HEK293 (cell line): ENCODE measurements at regions not wholly inside any gene's neighbourhood (a gene's known extent, or its start where the extent isn't known, plus 50 kb on each side); places are given as distances from the start of the nearest gene placed in this dataset.

Experiments
- CTCF ChIA-PET: fragments of 350-600 bp; formaldehyde crosslinking; extraction: SDS; loops from one replicate; lab custom pipeline; 2021; ENCODE audit warnings: antibody characterized with exemption; lab: Yijun Ruan, JAX
- POLR2A ChIA-PET: fragments of 300-600 bp; formaldehyde crosslinking; extraction: SDS; loops from one replicate; lab custom pipeline; 2020; ENCODE audit warnings: antibody characterized with exemption, inconsistent platforms; lab: Yijun Ruan, JAX
- H3K27ac ChIP-seq: fragments of 200-500 bp; sonication (Bioruptor generic); 2 replicates; pipeline ENCODE4 v1.5.1; 2014; ENCODE audit warnings: low read depth, low read length, control low read depth, inconsistent platforms; ENCODE audit errors: extremely low read depth
- H3K36me3 ChIP-seq, 2 experiments: fragments of 200-500 bp in 1 of 2; sonication (Bioruptor generic) in 1 of 2; 1 replicate in 1 of 2; 2 replicates in 1 of 2; pipeline ENCODE4 v1.5.1; 2014 to 2017; ENCODE audit warnings: inconsistent platforms in 2 of 2, low read length in 2 of 2; ENCODE audit not compliant: control insufficient read depth in 2 of 2, insufficient read depth in 1 of 2
- H3K4me1 ChIP-seq: fragments of 200-500 bp; sonication (Bioruptor generic); 2 replicates; pipeline ENCODE4 v1.5.1; 2014; ENCODE audit warnings: mild to moderate bottlenecking, low read length, inconsistent platforms; ENCODE audit not compliant: control insufficient read depth, insufficient read depth
- H3K4me3 ChIP-seq: 2 replicates; pipeline ENCODE4 v1.5.1; 2011; ENCODE audit warnings: low read depth, mild to moderate bottlenecking, control low read depth, low read length, moderate library complexity
- H3K9me3 ChIP-seq: fragments of 200-500 bp; sonication (Bioruptor generic); 2 replicates; pipeline ENCODE4 v1.5.1; 2014; ENCODE audit warnings: low read depth, low read length, inconsistent platforms; ENCODE audit not compliant: control insufficient read depth, insufficient read depth
- IKZF3 ChIP-seq: fragments of 450-650 bp; IDR thresholded peaks from 2 replicates; pipeline ENCODE4 v1.5.0; 2018; ENCODE audit warnings: missing biosample characterization, mild to moderate bottlenecking, missing genetic modification characterization, moderate library complexity
- MEIS1 ChIP-seq: sonication (generic); formaldehyde crosslinking; IDR thresholded peaks from 2 replicates; pipeline ENCODE4 v1.8.1; 2022; ENCODE audit warnings: missing genetic modification reagents, mild to moderate bottlenecking, borderline replicate concordance
- RBAK ChIP-seq: fragments of 450-650 bp; formaldehyde crosslinking; IDR thresholded peaks from 2 replicates; pipeline ENCODE4 v1.5.1; 2016; ENCODE audit warnings: missing biosample characterization, missing genetic modification characterization
- REPIN1 ChIP-seq: fragments of 450-650 bp; formaldehyde crosslinking; IDR thresholded peaks from 2 replicates; pipeline ENCODE4 v1.5.1; 2017; ENCODE audit warnings: missing biosample characterization, missing genetic modification characterization, low read depth
- ZBTB7A ChIP-seq: fragments of 450-650 bp; formaldehyde crosslinking; IDR thresholded peaks from 2 replicates; pipeline ENCODE4 v1.5.1; 2016; ENCODE audit warnings: low read depth, missing biosample characterization, missing genetic modification characterization
- ZNF157 ChIP-seq: fragments of 450-650 bp; formaldehyde crosslinking; IDR thresholded peaks from 2 replicates; pipeline ENCODE4 v1.5.1; 2016; ENCODE audit warnings: missing biosample characterization, missing genetic modification characterization
- ZNF184 ChIP-seq: fragments of 450-650 bp; IDR thresholded peaks from 2 replicates; pipeline ENCODE4 v1.5.1; 2018; ENCODE audit warnings: missing biosample characterization, mild to moderate bottlenecking, missing genetic modification characterization
- ZNF2 ChIP-seq: fragments of 450-650 bp; formaldehyde crosslinking; IDR thresholded peaks from 2 replicates; pipeline ENCODE4 v1.5.1; 2016; ENCODE audit warnings: missing biosample characterization, missing genetic modification characterization
- ZNF23 ChIP-seq: fragments of 450-650 bp; formaldehyde crosslinking; IDR thresholded peaks from 2 replicates; pipeline ENCODE4 v1.5.1; 2016; ENCODE audit warnings: missing biosample characterization, missing genetic modification characterization, borderline replicate concordance
- ZNF239 ChIP-seq: fragments of 450-650 bp; formaldehyde crosslinking; IDR thresholded peaks from 2 replicates; pipeline ENCODE4 v1.5.1; 2016; ENCODE audit warnings: missing biosample characterization, missing genetic modification characterization
- ZNF335 ChIP-seq: fragments of 450-650 bp; formaldehyde crosslinking; conservative IDR thresholded peaks from 2 replicates; pipeline ENCODE4 v1.5.1; 2016; ENCODE audit warnings: missing biosample characterization, missing genetic modification characterization
- ZNF426 ChIP-seq: fragments of 450-650 bp; formaldehyde crosslinking; IDR thresholded peaks from 2 replicates; pipeline ENCODE4 v1.5.1; 2017; ENCODE audit warnings: missing biosample characterization, missing genetic modification characterization, mild to moderate bottlenecking, inconsistent platforms, moderate library complexity
- ZNF433 ChIP-seq: fragments of 450-650 bp; formaldehyde crosslinking; IDR thresholded peaks from 2 replicates; pipeline ENCODE4 v1.5.1; 2016; ENCODE audit warnings: missing biosample characterization, missing genetic modification characterization, low read depth
- ZNF514 ChIP-seq: fragments of 450-650 bp; formaldehyde crosslinking; IDR thresholded peaks from 2 replicates; pipeline ENCODE4 v1.5.1; 2016; ENCODE audit warnings: missing biosample characterization, missing genetic modification characterization
- ZNF529 ChIP-seq: fragments of 450-650 bp; formaldehyde crosslinking; IDR thresholded peaks from 2 replicates; pipeline ENCODE4 v1.5.1; 2017; ENCODE audit warnings: missing genetic modification characterization, missing biosample characterization; ENCODE audit not compliant: insufficient replicate concordance
- ZNF530 ChIP-seq: fragments of 450-650 bp; formaldehyde crosslinking; IDR thresholded peaks from 2 replicates; pipeline ENCODE4 v1.5.1; 2016; ENCODE audit warnings: low read depth, missing biosample characterization, missing genetic modification characterization
- ZNF610 ChIP-seq: fragments of 450-650 bp; formaldehyde crosslinking; IDR thresholded peaks from 2 replicates; pipeline ENCODE4 v1.5.1; 2016; ENCODE audit warnings: missing biosample characterization, missing genetic modification characterization, borderline replicate concordance
- ZNF623 ChIP-seq: fragments of 450-650 bp; formaldehyde crosslinking; IDR thresholded peaks from 2 replicates; pipeline ENCODE4 v1.5.1; 2016; ENCODE audit warnings: missing biosample characterization, missing genetic modification characterization
- ZNF654 ChIP-seq: fragments of 450-650 bp; formaldehyde crosslinking; IDR thresholded peaks from 2 replicates; pipeline ENCODE4 v1.5.1; 2016; ENCODE audit warnings: low read depth, missing biosample characterization, missing genetic modification characterization
- ZNF777 ChIP-seq: fragments of 450-650 bp; formaldehyde crosslinking; IDR thresholded peaks from 2 replicates; pipeline ENCODE4 v1.5.1; 2017; ENCODE audit warnings: missing biosample characterization, missing genetic modification characterization, borderline replicate concordance
- ZNF785 ChIP-seq: fragments of 450-650 bp; formaldehyde crosslinking; IDR thresholded peaks from 2 replicates; pipeline ENCODE4 v1.5.1; 2016; ENCODE audit warnings: missing biosample characterization, missing genetic modification characterization
- TF ChIP-seq, protein P1 (sequence below): fragments of 450-650 bp; IDR thresholded peaks from 2 replicates; pipeline ENCODE4 v1.5.1; 2018; ENCODE audit warnings: missing biosample characterization, missing genetic modification characterization
- TF ChIP-seq, protein P2 (sequence below): fragments of 450-650 bp; formaldehyde crosslinking; IDR thresholded peaks from 2 replicates; pipeline ENCODE4 v1.5.1; 2017; ENCODE audit warnings: missing biosample characterization, missing genetic modification characterization
- TF ChIP-seq, protein P3 (sequence below): fragments of 450-650 bp; formaldehyde crosslinking; conservative IDR thresholded peaks from 2 replicates; pipeline ENCODE4 v1.5.1; 2016; ENCODE audit warnings: low read depth, missing biosample characterization, missing genetic modification characterization
- TF ChIP-seq, protein P4 (sequence below): fragments of 450-650 bp; formaldehyde crosslinking; IDR thresholded peaks from 2 replicates; pipeline ENCODE4 v1.5.1; 2017; ENCODE audit warnings: missing biosample characterization, missing genetic modification characterization
- TF ChIP-seq, protein P5 (sequence below): fragments of 450-650 bp; formaldehyde crosslinking; optimal IDR thresholded peaks from 2 replicates; pipeline ENCODE3; 2016; ENCODE audit warnings: missing biosample characterization, mild to moderate bottlenecking, missing genetic modification characterization

DNA sequence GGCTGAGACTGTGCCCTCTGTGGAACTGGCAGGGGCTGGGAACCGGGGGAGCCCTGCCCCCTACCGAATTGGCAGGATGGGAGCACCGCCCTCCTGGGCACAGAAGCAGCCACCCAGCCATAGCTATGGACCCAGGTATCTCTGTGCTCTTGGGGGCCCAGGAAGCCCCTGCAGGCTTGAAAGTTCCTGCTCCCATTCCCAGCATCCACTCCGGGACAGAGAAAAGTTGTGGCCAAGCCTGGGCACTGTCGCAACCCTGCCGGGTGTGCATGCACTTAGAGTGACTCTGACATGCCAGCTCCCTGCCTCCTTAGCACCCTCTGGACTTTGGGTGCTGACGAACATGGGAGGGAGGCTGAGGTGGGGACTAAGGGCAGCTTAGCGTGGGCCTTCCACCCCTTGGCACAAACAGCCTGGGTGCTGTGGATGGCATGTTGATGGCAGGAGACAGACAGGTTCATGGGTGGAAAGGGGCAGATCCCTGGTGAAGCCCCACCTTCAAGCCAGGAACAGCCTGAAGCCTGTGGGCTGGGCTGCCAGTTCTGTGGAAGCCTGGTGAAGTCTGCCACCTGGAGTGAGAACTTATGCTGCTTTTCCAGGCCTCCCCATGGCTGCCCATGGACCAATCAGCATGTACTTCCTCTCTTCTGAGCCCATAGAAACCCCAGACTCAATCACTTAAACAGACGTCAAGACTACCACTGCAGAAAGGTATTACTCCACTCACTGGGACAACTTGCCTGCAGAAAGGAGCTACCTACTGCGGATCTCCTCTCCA is 279.0 kb downstream of the ATXN7L3B start:
- Histone ChIP-seq H3K27ac (no peak overlapping the region), H3K9me3 (no peaks in the 10 kb centered on the region), H3K36me3 (no peaks in the 10 kb centered on the region), H3K4me1 (no peaks in the 10 kb centered on the region), H3K4me3 (no peak overlapping the region)
- CTCF ChIA-PET: interaction anchor here (1.2 kb wide), 1 partner anchor 9 kb away, joined by 3 read pairs; no protein-coding TSS in a partner anchor
- TF ChIP-seq RBAK (tag by site-specific recombination) (no peak), ZNF2 (tag by site-specific recombination) (no peak), REPIN1 (tag by site-specific recombination) (no peak), ZNF654 (tag by site-specific recombination) (no peak), ZNF785 (tag by site-specific recombination) (no peak), ZNF610 (no peak), ZNF623 (tag by site-specific recombination) (no peak), ZNF157 (tag by site-specific recombination) (no peak), ZNF514 (tag by site-specific recombination) (no peak)
- TF ChIP-seq, protein P1, sequence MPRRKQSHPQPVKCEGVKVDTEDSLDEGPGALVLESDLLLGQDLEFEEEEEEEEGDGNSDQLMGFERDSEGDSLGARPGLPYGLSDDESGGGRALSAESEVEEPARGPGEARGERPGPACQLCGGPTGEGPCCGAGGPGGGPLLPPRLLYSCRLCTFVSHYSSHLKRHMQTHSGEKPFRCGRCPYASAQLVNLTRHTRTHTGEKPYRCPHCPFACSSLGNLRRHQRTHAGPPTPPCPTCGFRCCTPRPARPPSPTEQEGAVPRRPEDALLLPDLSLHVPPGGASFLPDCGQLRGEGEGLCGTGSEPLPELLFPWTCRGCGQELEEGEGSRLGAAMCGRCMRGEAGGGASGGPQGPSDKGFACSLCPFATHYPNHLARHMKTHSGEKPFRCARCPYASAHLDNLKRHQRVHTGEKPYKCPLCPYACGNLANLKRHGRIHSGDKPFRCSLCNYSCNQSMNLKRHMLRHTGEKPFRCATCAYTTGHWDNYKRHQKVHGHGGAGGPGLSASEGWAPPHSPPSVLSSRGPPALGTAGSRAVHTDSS (tag by site-specific recombination): no peak
- POLR2A ChIA-PET: no interaction called here

DNA sequence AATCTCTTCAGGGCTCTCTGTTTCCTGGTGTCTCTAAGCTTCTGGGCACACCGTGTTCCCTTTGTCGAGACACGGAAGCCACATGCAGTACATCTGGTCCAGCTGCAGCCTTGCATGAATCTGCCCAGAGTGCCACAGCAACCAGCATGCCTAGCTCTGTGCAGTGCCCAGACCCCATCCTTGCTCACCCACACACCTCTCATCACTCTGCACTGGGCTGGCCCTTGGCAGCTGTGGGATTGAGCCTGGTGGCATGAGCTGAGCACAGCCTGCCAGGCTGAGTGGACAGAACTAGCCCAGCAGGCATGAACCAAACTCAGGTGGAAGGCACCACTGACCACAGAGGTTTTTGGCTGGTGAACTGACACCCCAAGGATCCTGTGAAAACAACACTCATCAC is 279.9 kb downstream of the ATXN7L3B start:
- H3K27ac ChIP-seq: no peak overlapping the region
- no peaks in the 10 kb centered on the region for H3K36me3 ChIP-seq
- H3K4me1 ChIP-seq: no peaks in the 10 kb centered on the region
- no peak overlapping the region for H3K4me3 ChIP-seq
- ChIA-PET CTCF (interaction anchor here (1.2 kb wide), 1 partner anchor 8 kb away, joined by 3 read pairs; no protein-coding TSS in a partner anchor), POLR2A (no interaction called here)
- no peaks in the 10 kb centered on the region for H3K9me3 ChIP-seq
- TF ChIP-seq ZNF184 (tag by site-specific recombination): no peak
- TF ChIP-seq ZNF426 (tag by site-specific recombination): no peak
- no peak for TF ChIP-seq IKZF3 (tag by site-specific recombination)
- TF ChIP-seq, protein P2, sequence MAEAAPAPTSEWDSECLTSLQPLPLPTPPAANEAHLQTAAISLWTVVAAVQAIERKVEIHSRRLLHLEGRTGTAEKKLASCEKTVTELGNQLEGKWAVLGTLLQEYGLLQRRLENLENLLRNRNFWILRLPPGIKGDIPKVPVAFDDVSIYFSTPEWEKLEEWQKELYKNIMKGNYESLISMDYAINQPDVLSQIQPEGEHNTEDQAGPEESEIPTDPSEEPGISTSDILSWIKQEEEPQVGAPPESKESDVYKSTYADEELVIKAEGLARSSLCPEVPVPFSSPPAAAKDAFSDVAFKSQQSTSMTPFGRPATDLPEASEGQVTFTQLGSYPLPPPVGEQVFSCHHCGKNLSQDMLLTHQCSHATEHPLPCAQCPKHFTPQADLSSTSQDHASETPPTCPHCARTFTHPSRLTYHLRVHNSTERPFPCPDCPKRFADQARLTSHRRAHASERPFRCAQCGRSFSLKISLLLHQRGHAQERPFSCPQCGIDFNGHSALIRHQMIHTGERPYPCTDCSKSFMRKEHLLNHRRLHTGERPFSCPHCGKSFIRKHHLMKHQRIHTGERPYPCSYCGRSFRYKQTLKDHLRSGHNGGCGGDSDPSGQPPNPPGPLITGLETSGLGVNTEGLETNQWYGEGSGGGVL (tag by site-specific recombination): no peak
- TF ChIP-seq ZNF623 (tag by site-specific recombination): no peak
- TF ChIP-seq, protein P3, sequence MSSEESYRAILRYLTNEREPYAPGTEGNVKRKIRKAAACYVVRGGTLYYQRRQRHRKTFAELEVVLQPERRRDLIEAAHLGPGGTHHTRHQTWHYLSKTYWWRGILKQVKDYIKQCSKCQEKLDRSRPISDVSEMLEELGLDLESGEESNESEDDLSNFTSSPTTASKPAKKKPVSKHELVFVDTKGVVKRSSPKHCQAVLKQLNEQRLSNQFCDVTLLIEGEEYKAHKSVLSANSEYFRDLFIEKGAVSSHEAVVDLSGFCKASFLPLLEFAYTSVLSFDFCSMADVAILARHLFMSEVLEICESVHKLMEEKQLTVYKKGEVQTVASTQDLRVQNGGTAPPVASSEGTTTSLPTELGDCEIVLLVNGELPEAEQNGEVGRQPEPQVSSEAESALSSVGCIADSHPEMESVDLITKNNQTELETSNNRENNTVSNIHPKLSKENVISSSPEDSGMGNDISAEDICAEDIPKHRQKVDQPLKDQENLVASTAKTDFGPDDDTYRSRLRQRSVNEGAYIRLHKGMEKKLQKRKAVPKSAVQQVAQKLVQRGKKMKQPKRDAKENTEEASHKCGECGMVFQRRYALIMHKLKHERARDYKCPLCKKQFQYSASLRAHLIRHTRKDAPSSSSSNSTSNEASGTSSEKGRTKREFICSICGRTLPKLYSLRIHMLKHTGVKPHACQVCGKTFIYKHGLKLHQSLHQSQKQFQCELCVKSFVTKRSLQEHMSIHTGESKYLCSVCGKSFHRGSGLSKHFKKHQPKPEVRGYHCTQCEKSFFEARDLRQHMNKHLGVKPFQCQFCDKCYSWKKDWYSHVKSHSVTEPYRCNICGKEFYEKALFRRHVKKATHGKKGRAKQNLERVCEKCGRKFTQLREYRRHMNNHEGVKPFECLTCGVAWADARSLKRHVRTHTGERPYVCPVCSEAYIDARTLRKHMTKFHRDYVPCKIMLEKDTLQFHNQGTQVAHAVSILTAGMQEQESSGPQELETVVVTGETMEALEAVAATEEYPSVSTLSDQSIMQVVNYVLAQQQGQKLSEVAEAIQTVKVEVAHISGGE (tag by site-specific recombination): no peak
- TF ChIP-seq, protein P4, sequence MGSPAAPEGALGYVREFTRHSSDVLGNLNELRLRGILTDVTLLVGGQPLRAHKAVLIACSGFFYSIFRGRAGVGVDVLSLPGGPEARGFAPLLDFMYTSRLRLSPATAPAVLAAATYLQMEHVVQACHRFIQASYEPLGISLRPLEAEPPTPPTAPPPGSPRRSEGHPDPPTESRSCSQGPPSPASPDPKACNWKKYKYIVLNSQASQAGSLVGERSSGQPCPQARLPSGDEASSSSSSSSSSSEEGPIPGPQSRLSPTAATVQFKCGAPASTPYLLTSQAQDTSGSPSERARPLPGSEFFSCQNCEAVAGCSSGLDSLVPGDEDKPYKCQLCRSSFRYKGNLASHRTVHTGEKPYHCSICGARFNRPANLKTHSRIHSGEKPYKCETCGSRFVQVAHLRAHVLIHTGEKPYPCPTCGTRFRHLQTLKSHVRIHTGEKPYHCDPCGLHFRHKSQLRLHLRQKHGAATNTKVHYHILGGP (tag by site-specific recombination): no peak
- no peak for TF ChIP-seq ZNF23
- TF ChIP-seq ZNF239 (tag by site-specific recombination): no peak
- TF ChIP-seq ZNF335 (tag by site-specific recombination): no peak
- no peak for TF ChIP-seq ZNF777 (tag by site-specific recombination)
- no peak for TF ChIP-seq ZNF529 (tag by site-specific recombination)
- TF ChIP-seq MEIS1 (CRISPR knock-in tag): no peak
- TF ChIP-seq, protein P5, sequence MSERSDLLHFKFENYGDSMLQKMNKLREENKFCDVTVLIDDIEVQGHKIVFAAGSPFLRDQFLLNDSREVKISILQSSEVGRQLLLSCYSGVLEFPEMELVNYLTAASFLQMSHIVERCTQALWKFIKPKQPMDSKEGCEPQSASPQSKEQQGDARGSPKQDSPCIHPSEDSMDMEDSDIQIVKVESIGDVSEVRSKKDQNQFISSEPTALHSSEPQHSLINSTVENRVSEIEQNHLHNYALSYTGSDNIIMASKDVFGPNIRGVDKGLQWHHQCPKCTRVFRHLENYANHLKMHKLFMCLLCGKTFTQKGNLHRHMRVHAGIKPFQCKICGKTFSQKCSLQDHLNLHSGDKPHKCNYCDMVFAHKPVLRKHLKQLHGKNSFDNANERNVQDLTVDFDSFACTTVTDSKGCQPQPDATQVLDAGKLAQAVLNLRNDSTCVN (tag by site-specific recombination): no peak
- no peak for TF ChIP-seq ZNF433 (tag by site-specific recombination)
- no peak for TF ChIP-seq ZBTB7A (tag by site-specific recombination)
- TF ChIP-seq ZNF530 (tag by site-specific recombination): no peak
